AG09309 (cell line): ENCODE measurements at regions not wholly inside any gene's neighbourhood (a gene's known extent, or its start where the extent isn't known, plus 50 kb on each side); places are given as distances from the start of the nearest gene placed in this dataset.
"Not testable (repeated sequence)": the region's sequence is repeated elsewhere in the genome, so short reads cannot be mapped to it uniquely, and the experiment has no call there.

ENCODE experiments used
- DNase-seq: peaks from one replicate; pipeline ENCODE4 v3.0.0-alpha.2; 2010; ENCODE audit warnings: low read depth
- H3K4me3 ChIP-seq: 2 replicates; pipeline ENCODE4 v1.5.1; 2011; ENCODE audit warnings: mild to moderate bottlenecking, low read depth, low read length, moderate library complexity; ENCODE audit not compliant: control insufficient read depth
- TF ChIP-seq, protein P1 (sequence below): IDR thresholded peaks from 2 replicates; pipeline ENCODE4 v1.5.1; 2011; ENCODE audit warnings: mild to moderate bottlenecking, low read depth, low read length, inconsistent platforms; ENCODE audit not compliant: insufficient read depth, control insufficient read depth; ENCODE audit errors: missing control alignments

DNA sequence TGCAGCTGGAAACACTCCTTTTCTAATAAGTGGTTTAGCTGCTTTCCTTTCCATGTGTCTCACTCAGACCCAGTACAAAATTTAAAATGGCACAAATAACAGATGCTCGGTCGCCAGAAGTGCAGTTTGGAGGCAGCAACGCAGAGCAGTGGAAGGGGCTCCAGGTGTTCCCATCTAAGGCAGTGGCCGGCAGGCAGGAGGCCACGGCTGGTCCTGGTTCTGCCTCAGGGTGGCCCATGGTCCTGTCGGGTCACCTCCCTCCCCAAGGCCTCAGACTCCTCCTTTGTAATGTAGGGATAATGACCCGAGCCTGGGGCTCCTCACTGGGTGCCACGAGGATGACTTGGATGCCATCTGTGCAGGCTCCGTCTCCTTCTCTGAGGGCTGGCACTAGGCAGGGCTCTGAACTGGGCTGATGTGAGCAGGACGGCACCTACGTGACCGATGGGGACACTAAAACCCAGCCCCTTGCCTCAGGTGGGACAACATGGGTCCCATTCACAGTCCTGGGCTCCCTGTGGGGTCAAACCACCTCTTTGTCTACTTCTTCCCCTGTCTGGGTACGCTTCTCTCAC is 80.9 kb upstream of the SLC66A3 start:
- H3K4me3 ChIP-seq = no peak overlapping the region
- TF ChIP-seq, protein P1, sequence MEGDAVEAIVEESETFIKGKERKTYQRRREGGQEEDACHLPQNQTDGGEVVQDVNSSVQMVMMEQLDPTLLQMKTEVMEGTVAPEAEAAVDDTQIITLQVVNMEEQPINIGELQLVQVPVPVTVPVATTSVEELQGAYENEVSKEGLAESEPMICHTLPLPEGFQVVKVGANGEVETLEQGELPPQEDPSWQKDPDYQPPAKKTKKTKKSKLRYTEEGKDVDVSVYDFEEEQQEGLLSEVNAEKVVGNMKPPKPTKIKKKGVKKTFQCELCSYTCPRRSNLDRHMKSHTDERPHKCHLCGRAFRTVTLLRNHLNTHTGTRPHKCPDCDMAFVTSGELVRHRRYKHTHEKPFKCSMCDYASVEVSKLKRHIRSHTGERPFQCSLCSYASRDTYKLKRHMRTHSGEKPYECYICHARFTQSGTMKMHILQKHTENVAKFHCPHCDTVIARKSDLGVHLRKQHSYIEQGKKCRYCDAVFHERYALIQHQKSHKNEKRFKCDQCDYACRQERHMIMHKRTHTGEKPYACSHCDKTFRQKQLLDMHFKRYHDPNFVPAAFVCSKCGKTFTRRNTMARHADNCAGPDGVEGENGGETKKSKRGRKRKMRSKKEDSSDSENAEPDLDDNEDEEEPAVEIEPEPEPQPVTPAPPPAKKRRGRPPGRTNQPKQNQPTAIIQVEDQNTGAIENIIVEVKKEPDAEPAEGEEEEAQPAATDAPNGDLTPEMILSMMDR = no peak
- no peak for DNase-seq

DNA sequence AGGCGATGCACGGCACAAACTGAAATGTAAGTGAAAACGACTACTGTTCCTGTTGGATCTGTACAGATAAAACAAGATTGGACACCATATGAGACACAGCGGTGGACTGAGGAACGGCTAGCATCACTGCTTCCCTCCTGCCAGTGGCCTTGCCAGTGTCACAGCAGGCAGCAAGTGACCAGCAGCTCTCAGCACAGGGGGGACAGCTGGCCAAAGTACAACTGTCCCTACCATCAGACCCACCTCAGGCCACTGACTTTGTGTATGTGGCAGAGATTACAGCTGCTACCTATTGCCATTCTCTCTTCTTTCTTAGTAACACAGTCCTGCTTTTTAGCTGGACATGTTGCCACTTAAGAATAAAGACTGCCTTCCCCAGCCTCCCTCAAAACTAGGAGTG is 80.0 kb upstream of the SLC66A3 start:
- DNase-seq = no peak
- TF ChIP-seq, protein P1 = no peak
- H3K4me3 ChIP-seq = no peak overlapping the region

DNA sequence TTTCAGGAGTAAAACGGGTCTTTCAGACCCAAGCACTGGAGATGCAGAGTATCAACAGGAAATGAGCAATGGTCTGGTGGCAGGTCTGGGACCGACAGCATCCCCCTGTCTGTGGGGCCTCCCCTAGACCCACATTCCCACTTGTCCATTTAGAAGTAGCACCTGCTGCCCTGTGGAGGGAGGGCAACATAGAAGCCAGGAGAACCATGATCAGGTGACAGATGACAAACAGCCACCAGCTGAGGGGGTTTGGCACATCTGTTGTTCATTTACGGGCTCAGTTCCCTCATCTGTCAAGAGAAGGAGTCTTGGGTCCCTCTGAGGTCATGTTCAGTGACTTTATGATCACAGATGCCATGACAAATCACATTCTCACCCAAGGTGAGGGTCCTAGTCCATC is 77.9 kb upstream of the SLC66A3 start:
- DNase-seq = no peak
- TF ChIP-seq, protein P1 = no peak
- no peak overlapping the region for H3K4me3 ChIP-seq

DNA sequence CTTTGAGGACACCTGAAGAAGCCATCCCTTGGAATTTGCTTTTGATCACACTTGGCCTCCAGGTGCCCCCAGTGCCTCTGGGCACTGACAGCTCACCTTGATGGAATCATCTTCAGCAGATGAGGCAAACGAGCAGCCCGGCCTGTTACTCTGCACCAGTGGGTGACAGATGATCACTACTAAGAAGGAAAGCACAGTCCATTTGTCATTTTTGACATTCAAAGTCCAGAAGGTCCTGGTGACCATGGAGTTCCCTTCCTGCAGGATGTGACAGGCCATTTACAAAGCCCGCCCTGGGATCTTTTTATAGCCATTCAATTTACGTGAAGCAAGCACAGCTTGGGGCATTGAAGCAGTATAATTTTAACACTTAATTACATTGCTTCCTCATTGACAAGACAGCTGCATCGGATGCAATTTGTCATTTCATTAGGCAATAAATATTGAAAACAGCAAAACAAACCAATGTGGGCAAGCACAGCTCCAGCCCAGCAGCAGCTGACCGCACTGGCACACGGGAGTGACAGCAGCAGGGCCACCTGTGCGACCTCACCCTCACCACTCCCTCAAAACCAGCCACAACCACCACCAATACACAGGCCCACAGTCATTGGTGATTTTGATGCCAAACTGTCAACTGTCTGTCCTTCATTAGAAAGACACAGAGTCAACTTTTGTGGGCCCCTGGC is 76.0 kb upstream of the SLC66A3 start:
- H3K4me3 ChIP-seq = no peak overlapping the region

DNA sequence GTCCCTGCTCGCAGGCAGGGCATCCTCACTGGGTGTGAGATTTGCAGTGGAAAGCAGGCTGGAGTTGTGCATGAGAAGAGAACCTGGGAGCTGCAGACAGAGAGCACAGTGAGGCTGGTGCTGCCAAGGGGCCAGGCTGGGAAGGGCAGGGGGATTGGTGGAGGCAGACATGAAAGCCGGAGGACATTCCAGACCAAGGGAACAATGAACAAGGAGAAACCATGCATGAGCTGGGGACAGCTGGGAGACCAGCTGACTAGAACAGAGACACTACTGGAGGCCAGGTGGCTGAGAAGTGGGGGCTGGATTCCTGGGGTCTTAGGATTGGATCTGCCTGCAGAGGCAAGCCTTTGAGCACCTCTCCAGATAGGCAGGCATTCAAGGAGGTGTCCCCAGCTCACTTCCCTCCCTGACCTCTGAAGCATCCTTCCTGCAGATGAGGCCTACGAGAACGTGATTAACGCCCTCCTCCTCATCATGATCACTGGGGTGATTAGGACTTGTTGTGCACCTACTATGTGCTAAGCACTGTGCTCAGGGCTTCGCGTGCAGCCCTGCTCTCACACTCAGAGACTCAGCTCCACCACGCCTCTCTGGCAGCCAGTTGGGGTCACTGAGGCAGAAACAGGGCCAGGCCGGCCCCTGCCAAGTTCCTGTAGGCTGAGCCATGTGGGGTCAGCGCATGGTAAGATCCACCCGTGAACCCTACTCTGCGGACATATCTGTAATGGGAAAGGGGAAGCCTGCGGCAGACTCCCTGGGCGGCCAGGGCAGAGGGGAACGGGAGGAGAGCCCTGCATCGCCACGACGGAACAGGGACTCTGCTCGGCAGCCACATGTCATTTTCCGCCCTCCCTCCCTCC is 74.8 kb upstream of the SLC66A3 start:
- H3K4me3 ChIP-seq = no peak overlapping the region
- no peak for DNase-seq
- TF ChIP-seq, protein P1 = no peak

More for the DNA sequence above, 76.0 kb upstream of the SLC66A3 start:
- TF ChIP-seq, protein P1 = no peak
- DNase-seq = no peak

DNA sequence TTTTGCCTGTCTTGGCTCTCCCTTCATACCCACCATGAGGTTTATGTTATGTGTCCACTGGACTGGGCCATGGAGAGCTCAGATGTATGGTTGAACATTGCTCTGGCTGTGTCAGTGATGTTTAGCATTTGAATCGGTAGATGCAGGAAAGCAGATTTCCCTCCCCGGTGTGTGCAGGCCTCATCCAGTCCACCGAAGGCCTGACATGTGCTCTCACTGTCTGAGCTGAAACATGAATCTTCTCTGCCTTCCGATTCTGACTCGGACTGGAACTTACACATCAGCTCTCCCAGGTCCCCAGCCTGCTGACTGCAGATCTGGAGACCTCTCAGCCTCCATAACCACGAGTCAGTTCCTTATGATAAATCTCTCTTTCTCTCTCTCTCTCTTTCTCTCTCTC is 72.4 kb upstream of the SLC66A3 start:
- H3K4me3 ChIP-seq = no peak overlapping the region
- TF ChIP-seq, protein P1 = no peak
- DNase-seq = no peak

DNA sequence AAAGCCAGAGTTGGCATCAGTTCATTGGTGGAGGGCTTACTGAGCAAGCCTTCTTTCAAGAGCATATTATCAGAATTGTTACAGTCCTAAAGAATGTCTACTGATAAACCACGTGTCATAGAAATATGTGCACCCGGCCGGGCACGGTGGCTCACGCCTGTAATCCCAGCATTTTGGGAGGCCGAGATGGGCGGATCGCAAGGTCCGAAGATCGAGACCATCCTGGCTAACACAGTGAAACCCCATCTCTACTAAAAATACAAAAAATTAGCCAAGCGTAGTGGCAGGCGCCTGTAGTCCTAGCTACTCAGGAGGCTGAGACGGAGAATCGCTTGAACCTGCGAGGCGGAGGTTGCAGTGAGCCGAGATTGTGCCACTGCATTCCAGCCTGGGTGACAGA is 66.4 kb upstream of the SLC66A3 start:
- DNase-seq, H3K4me3 ChIP-seq: not testable (repeated sequence)
